IMR-90 (cell line): ENCODE measurements at regions not wholly inside any gene's neighbourhood (a gene's known extent, or its start where the extent isn't known, plus 50 kb on each side); places are given as distances from the start of the nearest gene placed in this dataset.

ENCODE experiments used
- ATAC-seq: fragments of 200-7000 bp; cut with Tn5 transposase; 2 replicates; pipeline ENCODE4 v1.9.1; 2020; ENCODE audit warnings: low read depth, mild to moderate bottlenecking, moderate library complexity
- BruUV-seq: library from RNA; stranded (reverse); fragments of 400-500 nt; replicated peaks from 2 replicates; lab custom pipeline; 2021; lab: Mats Ljungman, UMichigan
- CTCF ChIA-PET: fragments of 300-600 bp; formaldehyde crosslinking; extraction: SDS; loops from one replicate; lab custom pipeline; 2021; ENCODE audit warnings: antibody characterized with exemption; lab: Yijun Ruan, JAX
- POLR2A ChIA-PET: fragments of 300-600 bp; sonication (Branson Sonifier 250); formaldehyde crosslinking; loops from one replicate; lab custom pipeline; 2022; ENCODE audit warnings: antibody characterized with exemption; ENCODE audit not compliant: unreplicated experiment; lab: Charles Lee
- DNase-seq: peaks from one replicate; pipeline ENCODE4 v3.0.0; 2013
- H2AFZ ChIP-seq: replicated peaks from 2 replicates; pipeline ENCODE3; 2013; ENCODE audit warnings: low read length, mild to moderate bottlenecking; ENCODE audit not compliant: poor library complexity
- H2AK5ac ChIP-seq: 2 replicates; pipeline ENCODE4 v1.6.1; 2013; ENCODE audit warnings: low read depth, low read length, inconsistent platforms
- H2AK9ac ChIP-seq: replicated peaks from 2 replicates; pipeline ENCODE3; 2013; ENCODE audit warnings: mild to moderate bottlenecking, low read depth, low read length, moderate library complexity; ENCODE audit not compliant: poor library complexity
- H2BK120ac ChIP-seq: 2 replicates; pipeline ENCODE4 v1.6.1; 2013; ENCODE audit warnings: low read depth, low read length, inconsistent platforms
- H2BK15ac ChIP-seq: 3 replicates; pipeline ENCODE4 v1.6.1; 2013; ENCODE audit warnings: low read depth, low read length, inconsistent platforms
- H2BK20ac ChIP-seq: 2 replicates; pipeline ENCODE4 v1.6.1; 2013; ENCODE audit warnings: low read depth, mild to moderate bottlenecking, inconsistent platforms, low read length, moderate library complexity
- H2BK5ac ChIP-seq: 2 replicates; pipeline ENCODE4 v1.6.1; 2013; ENCODE audit warnings: mild to moderate bottlenecking, low read depth, low read length, inconsistent platforms; ENCODE audit not compliant: poor library complexity, severe bottlenecking
- H3K14ac ChIP-seq: replicated peaks from 2 replicates; pipeline ENCODE4 v1.6.1; 2013; ENCODE audit warnings: low read depth, low read length, inconsistent platforms
- H3K18ac ChIP-seq: 2 replicates; pipeline ENCODE4 v1.6.1; 2013; ENCODE audit warnings: low read depth, low read length, control low read depth
- H3K23ac ChIP-seq: 2 replicates; pipeline ENCODE4 v1.6.1; 2013; ENCODE audit warnings: low read depth, low read length, inconsistent platforms
- H3K27ac ChIP-seq: 2 replicates; pipeline ENCODE4 v1.5.1; 2013; ENCODE audit warnings: mild to moderate bottlenecking, control low read depth, low read length; ENCODE audit not compliant: insufficient read depth
- H3K27me3 ChIP-seq: 2 replicates; pipeline ENCODE4 v1.6.1; 2013; ENCODE audit warnings: low read length; ENCODE audit not compliant: control insufficient read depth, insufficient read depth
- H3K36me3 ChIP-seq: 2 replicates; pipeline ENCODE4 v1.6.1; 2013; ENCODE audit warnings: low read length, mixed read lengths; ENCODE audit not compliant: control insufficient read depth, insufficient read depth
- H3K4ac ChIP-seq: 2 replicates; pipeline ENCODE4 v1.6.1; 2013; ENCODE audit warnings: low read depth, low read length, inconsistent platforms
- H3K4me1 ChIP-seq: 2 replicates; pipeline ENCODE4 v1.6.1; 2013; ENCODE audit warnings: low read length, mixed read lengths; ENCODE audit not compliant: control insufficient read depth, insufficient read depth
- H3K4me2 ChIP-seq: 2 replicates; pipeline ENCODE4 v1.6.1; 2013; ENCODE audit warnings: low read depth, mild to moderate bottlenecking, control low read depth, low read length, moderate library complexity
- H3K4me3 ChIP-seq: 2 replicates; pipeline ENCODE4 v1.5.1; 2013; ENCODE audit warnings: low read depth, mild to moderate bottlenecking, control low read depth, low read length, moderate library complexity; ENCODE audit not compliant: insufficient read depth
- H3K56ac ChIP-seq: 2 replicates; pipeline ENCODE4 v1.6.1; 2013; ENCODE audit warnings: low read length, inconsistent platforms; ENCODE audit not compliant: insufficient read depth; ENCODE audit errors: extremely low read depth
- H3K79me1 ChIP-seq, 2 experiments: 2 replicates each; pipeline ENCODE4 v1.6.1; 2013; ENCODE audit warnings: low read length in 2 of 2, inconsistent platforms in 1 of 2, low read depth in 1 of 2
- H3K9ac ChIP-seq: 2 replicates; pipeline ENCODE4 v1.6.1; 2013; ENCODE audit warnings: low read depth, low read length, control low read depth
- H3K9me1 ChIP-seq: 2 replicates; pipeline ENCODE4 v1.6.1; 2013; ENCODE audit warnings: low read length, inconsistent platforms; ENCODE audit not compliant: insufficient read depth
- H3K9me3 ChIP-seq: 2 replicates; pipeline ENCODE4 v1.6.1; 2013; ENCODE audit warnings: low read length; ENCODE audit not compliant: control insufficient read depth, insufficient read depth
- H4K20me1 ChIP-seq: 2 replicates; pipeline ENCODE4 v1.6.1; 2013; ENCODE audit warnings: low read length, inconsistent platforms; ENCODE audit not compliant: insufficient read depth
- H4K5ac ChIP-seq: 2 replicates; pipeline ENCODE4 v1.6.1; 2013; ENCODE audit warnings: mild to moderate bottlenecking, low read depth, low read length, control low read depth
- H4K8ac ChIP-seq, 2 experiments: 2 replicates each; pipeline ENCODE4 v1.6.1; 2013; ENCODE audit warnings: low read depth in 2 of 2, low read length in 2 of 2, control low read depth in 1 of 2, inconsistent platforms in 1 of 2
- H4K91ac ChIP-seq: 2 replicates; pipeline ENCODE4 v1.6.1; 2013; ENCODE audit warnings: low read depth, low read length, inconsistent platforms; ENCODE audit not compliant: insufficient read depth
- BHLHE40 ChIP-seq: fragments of 150-350 bp; IDR thresholded peaks from 2 replicates; pipeline ENCODE4 v1.6.1; 2016; ENCODE audit warnings: mild to moderate bottlenecking, low read depth, low read length
- MAZ ChIP-seq: IDR thresholded peaks from 2 replicates; pipeline ENCODE4 v1.6.1; 2012; ENCODE audit warnings: low read depth, mild to moderate bottlenecking, low read length, improper control_type of control experiment, moderate library complexity, borderline replicate concordance
- RAD21 ChIP-seq: IDR thresholded peaks from 2 replicates; pipeline ENCODE4 v1.6.1; 2012; ENCODE audit warnings: low read length, improper control_type of control experiment
- RCOR1 ChIP-seq: IDR thresholded peaks from 2 replicates; pipeline ENCODE4 v1.6.1; 2012; ENCODE audit warnings: mild to moderate bottlenecking, low read length, improper control_type of control experiment; ENCODE audit not compliant: insufficient replicate concordance
- RFX5 ChIP-seq: IDR thresholded peaks from 2 replicates; pipeline ENCODE4 v1.8.0; 2012; ENCODE audit warnings: low read depth, mild to moderate bottlenecking, low read length, moderate library complexity
- SMC3 ChIP-seq: fragments of 150-350 bp; IDR thresholded peaks from 2 replicates; pipeline ENCODE4 v1.6.1; 2016; ENCODE audit warnings: low read depth, mild to moderate bottlenecking, antibody characterized with exemption, low read length, moderate library complexity
- WGBS, 2 experiments: methylation state at CpG; one replicate each; pipeline versions ENCODE4 v1.1.5 to v1.1.7; 2013; ENCODE audit warnings: missing lambda C conversion rate in 2 of 2; ENCODE audit not compliant: insufficient read length in 1 of 2; ENCODE audit errors: extremely low coverage in 2 of 2; 5-methylcytosine and 5-hydroxymethylcytosine counted together
- dilution Hi-C: fragments of 300-500 bp; cut with HindIII; formaldehyde crosslinking; loops from one replicate; pipeline ENCODE4 v1.14.3; 2018; ENCODE audit warnings: low sequenced_read_pairs; ENCODE audit not compliant: unreplicated experiment
- in situ Hi-C: fragments of 300-500 bp; cut with MboI; formaldehyde crosslinking; loops from 3 replicates; pipeline ENCODE4 v1.14.3; 2019; ENCODE audit warnings: low sequenced_read_pairs, inconsistent platforms, mixed read lengths
- intact Hi-C: fragments of 100-400 bp; cut with micrococcal nuclease; formaldehyde crosslinking; loops from 2 replicates; pipeline ENCODE4 v1.10.0; 2022
- TF ChIP-seq, protein P1 (sequence below): fragments of 150-350 bp; IDR thresholded peaks from 2 replicates; pipeline ENCODE4 v1.6.1; 2016; ENCODE audit warnings: low read depth, mild to moderate bottlenecking, low read length, moderate library complexity, borderline replicate concordance
- TF ChIP-seq, protein P2 (sequence below): conservative IDR thresholded peaks from 2 replicates; pipeline ENCODE4 v1.5.1; 2012; ENCODE audit warnings: mild to moderate bottlenecking, low read depth, low read length, improper control_type of control experiment

DNA sequence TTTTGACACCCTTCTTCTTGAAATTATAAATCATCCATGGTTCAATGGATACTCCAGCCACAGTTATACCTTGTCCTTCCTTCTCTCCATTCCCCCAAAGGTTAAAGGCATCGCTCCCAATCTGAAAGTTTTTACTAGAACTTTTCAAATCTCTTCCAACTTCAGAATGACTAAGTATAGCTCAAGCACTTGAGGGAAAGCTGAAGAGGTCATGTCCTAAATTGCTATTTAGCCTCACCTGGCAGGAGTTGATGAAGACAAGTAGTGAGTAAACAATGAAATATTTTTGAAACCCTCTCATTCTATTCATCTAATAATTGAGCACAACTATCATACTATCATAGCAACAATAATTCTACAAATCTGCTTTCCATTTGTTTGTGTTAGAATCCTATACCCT lies 167.8 kb downstream of the HNMT start:
- Histone ChIP-seq H4K5ac (no peak overlapping the region), H3K9me3 (no peaks in the 10 kb centered on the region), H3K9ac (no peak overlapping the region), H3K27ac (no peak overlapping the region), H4K20me1 (no peaks in the 10 kb centered on the region), H3K36me3 (no peaks in the 10 kb centered on the region), H3K56ac (no peak overlapping the region), H3K4ac (no peak overlapping the region), H2AFZ (no peak overlapping the region), H3K9me1 (no peaks in the 10 kb centered on the region), H3K79me1 (no peaks in the 10 kb centered on the region), H3K4me1 (no peaks in the 10 kb centered on the region), H2BK15ac (no peak overlapping the region), H3K14ac (no peak overlapping the region), H3K27me3 (no peaks in the 10 kb centered on the region), H4K91ac (no peak overlapping the region), H2AK5ac (no peak overlapping the region), H3K4me3 (no peak overlapping the region), H2BK5ac (no peak overlapping the region), H2AK9ac (no peak overlapping the region), H2BK120ac (no peak overlapping the region), H4K8ac (no peak overlapping the region), H3K4me2 (no peak overlapping the region), H2BK20ac (no peak overlapping the region), H3K18ac (no peak overlapping the region), H3K23ac (no peak overlapping the region)
- BruUV-seq, result no TSS peak
- no peak for TF ChIP-seq RFX5
- no peak for TF ChIP-seq RAD21
- TF ChIP-seq, protein P1, sequence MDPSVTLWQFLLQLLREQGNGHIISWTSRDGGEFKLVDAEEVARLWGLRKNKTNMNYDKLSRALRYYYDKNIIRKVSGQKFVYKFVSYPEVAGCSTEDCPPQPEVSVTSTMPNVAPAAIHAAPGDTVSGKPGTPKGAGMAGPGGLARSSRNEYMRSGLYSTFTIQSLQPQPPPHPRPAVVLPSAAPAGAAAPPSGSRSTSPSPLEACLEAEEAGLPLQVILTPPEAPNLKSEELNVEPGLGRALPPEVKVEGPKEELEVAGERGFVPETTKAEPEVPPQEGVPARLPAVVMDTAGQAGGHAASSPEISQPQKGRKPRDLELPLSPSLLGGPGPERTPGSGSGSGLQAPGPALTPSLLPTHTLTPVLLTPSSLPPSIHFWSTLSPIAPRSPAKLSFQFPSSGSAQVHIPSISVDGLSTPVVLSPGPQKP, result no peak
- TF ChIP-seq RCOR1, result no peak
- no peak for TF ChIP-seq BHLHE40
- TF ChIP-seq MAZ, result no peak
- TF ChIP-seq, protein P2, sequence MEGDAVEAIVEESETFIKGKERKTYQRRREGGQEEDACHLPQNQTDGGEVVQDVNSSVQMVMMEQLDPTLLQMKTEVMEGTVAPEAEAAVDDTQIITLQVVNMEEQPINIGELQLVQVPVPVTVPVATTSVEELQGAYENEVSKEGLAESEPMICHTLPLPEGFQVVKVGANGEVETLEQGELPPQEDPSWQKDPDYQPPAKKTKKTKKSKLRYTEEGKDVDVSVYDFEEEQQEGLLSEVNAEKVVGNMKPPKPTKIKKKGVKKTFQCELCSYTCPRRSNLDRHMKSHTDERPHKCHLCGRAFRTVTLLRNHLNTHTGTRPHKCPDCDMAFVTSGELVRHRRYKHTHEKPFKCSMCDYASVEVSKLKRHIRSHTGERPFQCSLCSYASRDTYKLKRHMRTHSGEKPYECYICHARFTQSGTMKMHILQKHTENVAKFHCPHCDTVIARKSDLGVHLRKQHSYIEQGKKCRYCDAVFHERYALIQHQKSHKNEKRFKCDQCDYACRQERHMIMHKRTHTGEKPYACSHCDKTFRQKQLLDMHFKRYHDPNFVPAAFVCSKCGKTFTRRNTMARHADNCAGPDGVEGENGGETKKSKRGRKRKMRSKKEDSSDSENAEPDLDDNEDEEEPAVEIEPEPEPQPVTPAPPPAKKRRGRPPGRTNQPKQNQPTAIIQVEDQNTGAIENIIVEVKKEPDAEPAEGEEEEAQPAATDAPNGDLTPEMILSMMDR, result no peak
- TF ChIP-seq SMC3, result no peak
- POLR2A ChIA-PET, result no interaction called here
- WGBS, 2 experiments, result no CpG with 5 or more reads among the region's 1 CpG
- dilution Hi-C loops, result no loop called here
- CTCF ChIA-PET, result interaction anchor here (0.6 kb wide), 1 partner anchor 69 kb away, joined by 3 read pairs; no protein-coding TSS in a partner anchor
- in situ Hi-C loops, result no loop called here
- ATAC-seq (no peak), DNase-seq (no peak)
- intact Hi-C loops, result no loop called here
